HUES48 (cell line): ENCODE measurements at regions not wholly inside any gene's neighbourhood (a gene's known extent, or its start where the extent isn't known, plus 50 kb on each side); places are given as distances from the start of the nearest gene placed in this dataset.
"Not testable (repeated sequence)": the region's sequence is repeated elsewhere in the genome, so short reads cannot be mapped to it uniquely, and the experiment has no call there.

ENCODE experiments used
- H3K27ac ChIP-seq: one replicate; pipeline ENCODE4 v1.7.0; 2013; ENCODE audit warnings: low read depth, low read length, inconsistent platforms
- H3K27me3 ChIP-seq: 2 replicates; pipeline ENCODE4 v1.6.1; 2013; ENCODE audit warnings: mild to moderate bottlenecking, low read length; ENCODE audit not compliant: control insufficient read depth, insufficient read depth
- H3K36me3 ChIP-seq: 2 replicates; pipeline ENCODE4 v1.6.1; 2013; ENCODE audit warnings: low read length; ENCODE audit not compliant: control insufficient read depth, insufficient read depth
- H3K4me1 ChIP-seq: 2 replicates; pipeline ENCODE4 v1.6.1; 2013; ENCODE audit warnings: mild to moderate bottlenecking, low read length; ENCODE audit not compliant: control insufficient read depth, insufficient read depth
- H3K4me3 ChIP-seq: 2 replicates; pipeline ENCODE4 v1.5.1; 2013; ENCODE audit warnings: mild to moderate bottlenecking, low read depth, low read length
- H3K9ac ChIP-seq: 2 replicates; pipeline ENCODE4 v1.6.1; 2013; ENCODE audit warnings: mild to moderate bottlenecking, low read depth, low read length, moderate library complexity
- H3K9me3 ChIP-seq: 2 replicates; pipeline ENCODE4 v1.6.1; 2013; ENCODE audit warnings: low read length; ENCODE audit not compliant: control insufficient read depth, insufficient read depth

DNA sequence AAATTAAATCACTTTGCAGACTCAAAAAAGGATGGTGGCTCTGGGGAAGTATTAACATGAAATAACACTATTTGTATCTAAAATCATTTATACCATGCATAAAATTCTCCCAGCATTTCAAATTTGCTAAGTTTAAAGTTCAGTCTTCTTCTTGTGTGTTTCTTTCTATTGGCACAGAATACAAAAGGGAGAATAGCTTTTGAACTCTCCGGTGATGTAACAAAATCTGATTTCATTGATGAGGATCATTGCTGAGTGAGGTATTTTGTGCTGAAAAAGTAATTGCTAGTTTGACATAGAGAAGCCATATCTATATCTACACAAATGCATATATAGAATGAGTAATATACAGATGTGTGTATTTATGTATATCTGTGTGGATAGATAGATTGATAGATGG is 174.8 kb downstream of the LACC1 start:
- Histone ChIP-seq H3K27me3 (peaks cover 19% of the 10 kb centered on the region), H3K27ac (no peak overlapping the region), H3K9me3 (no peaks in the 10 kb centered on the region), H3K9ac (no peak overlapping the region), H3K4me3 (no peak overlapping the region), H3K4me1 (peaks cover 40% of the 10 kb centered on the region), H3K36me3 (no peaks in the 10 kb centered on the region)

DNA sequence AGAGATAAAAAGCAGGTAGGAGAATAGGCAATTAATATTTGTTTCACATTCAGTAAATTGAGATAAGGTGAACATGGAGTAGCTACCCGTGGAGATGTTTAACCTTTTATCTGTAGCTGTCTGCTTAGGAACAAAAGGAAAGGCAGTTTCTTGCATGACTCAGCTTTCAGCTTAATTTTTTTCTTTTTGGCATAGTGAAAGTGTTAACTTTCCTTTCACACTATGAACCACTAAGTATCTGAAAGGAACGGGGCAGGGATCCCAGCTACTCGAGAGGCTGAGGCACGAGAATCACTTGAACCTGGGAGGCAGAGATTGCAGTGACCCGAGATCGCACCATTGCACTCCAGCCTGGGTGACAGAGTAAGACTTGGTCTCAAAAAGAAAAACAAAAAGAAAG is 176.0 kb downstream of the LACC1 start:
- not testable (repeated sequence) for H3K36me3 ChIP-seq, H3K9ac ChIP-seq, H3K27ac ChIP-seq, H3K4me3 ChIP-seq, H3K9me3 ChIP-seq
- Histone ChIP-seq H3K4me1 (peaks cover 44% of the 10 kb centered on the region), H3K27me3 (peaks cover 23% of the 10 kb centered on the region)

DNA sequence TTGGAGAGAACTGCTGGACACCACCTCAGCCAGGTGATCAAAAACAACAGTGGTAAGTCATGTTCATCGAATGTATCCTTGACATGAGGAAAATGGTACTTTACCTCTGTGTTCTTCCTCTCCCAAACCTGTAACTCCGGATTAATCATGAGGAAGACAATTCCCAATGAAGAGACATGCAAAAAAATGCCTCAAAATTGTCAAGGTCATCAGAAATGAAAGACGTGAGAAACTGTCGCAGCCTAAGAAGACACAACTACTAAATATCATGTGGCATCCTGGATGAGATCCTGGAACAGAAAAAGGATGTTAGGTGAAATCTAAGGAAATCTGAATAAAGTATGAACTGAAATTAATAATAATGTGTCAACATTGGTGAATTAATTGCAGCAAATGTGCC is 178.4 kb downstream of the LACC1 start:
- Histone ChIP-seq H3K27ac (no peak overlapping the region), H3K4me1 (peaks cover 28% of the 10 kb centered on the region), H3K9ac (no peak overlapping the region), H3K36me3 (no peaks in the 10 kb centered on the region), H3K4me3 (no peak overlapping the region), H3K27me3 (peaks cover 23% of the 10 kb centered on the region), H3K9me3 (no peaks in the 10 kb centered on the region)

- no peaks in the 10 kb centered on the region for H3K9me3 ChIP-seq
- H3K36me3 ChIP-seq: no peaks in the 10 kb centered on the region
- no peak overlapping the region for H3K9ac ChIP-seq
- H3K4me3 ChIP-seq: no peak overlapping the region
- no peak overlapping the region for H3K27ac ChIP-seq
- H3K4me1 ChIP-seq: peaks cover 22% of the 10 kb centered on the region
- H3K27me3 ChIP-seq: peaks cover 23% of the 10 kb centered on the region
Observed at GRCh38 chr13:44058624-44059215, 179.0 kb downstream of the LACC1 start.

DNA sequence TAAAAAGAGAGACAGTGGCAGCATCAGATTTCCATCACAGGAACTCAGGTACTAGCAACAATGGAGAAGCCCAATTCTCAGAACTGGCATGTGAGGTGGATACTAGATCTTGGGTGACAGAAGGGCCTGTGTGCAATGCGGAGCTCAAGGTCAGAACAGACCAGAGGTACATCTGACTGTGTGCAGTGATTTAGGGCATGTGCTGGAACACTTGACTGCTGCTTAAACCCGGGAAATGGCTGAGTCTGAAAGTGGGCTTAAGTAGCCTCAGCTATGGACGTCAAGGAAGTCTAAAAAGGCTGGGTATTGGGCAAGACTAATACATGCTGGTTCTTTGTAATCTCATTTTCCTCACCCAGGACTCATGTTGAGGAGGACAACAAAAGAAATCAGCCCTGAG is 182.2 kb downstream of the LACC1 start:
- Histone ChIP-seq H3K9ac (no peak overlapping the region), H3K4me3 (no peak overlapping the region), H3K36me3 (no peaks in the 10 kb centered on the region), H3K4me1 (peaks cover 22% of the 10 kb centered on the region), H3K27ac (no peak overlapping the region), H3K27me3 (peaks cover 23% of the 10 kb centered on the region), H3K9me3 (no peaks in the 10 kb centered on the region)

GRCh38 chr13:44063467-44063866 is 183.8 kb downstream of the LACC1 start:
- Histone ChIP-seq H3K27me3 (peaks cover 15% of the 10 kb centered on the region), H3K27ac (no peak overlapping the region), H3K36me3 (no peaks in the 10 kb centered on the region), H3K9me3 (no peaks in the 10 kb centered on the region), H3K4me3 (no peak overlapping the region), H3K9ac (no peak overlapping the region), H3K4me1 (peaks cover 20% of the 10 kb centered on the region)

DNA sequence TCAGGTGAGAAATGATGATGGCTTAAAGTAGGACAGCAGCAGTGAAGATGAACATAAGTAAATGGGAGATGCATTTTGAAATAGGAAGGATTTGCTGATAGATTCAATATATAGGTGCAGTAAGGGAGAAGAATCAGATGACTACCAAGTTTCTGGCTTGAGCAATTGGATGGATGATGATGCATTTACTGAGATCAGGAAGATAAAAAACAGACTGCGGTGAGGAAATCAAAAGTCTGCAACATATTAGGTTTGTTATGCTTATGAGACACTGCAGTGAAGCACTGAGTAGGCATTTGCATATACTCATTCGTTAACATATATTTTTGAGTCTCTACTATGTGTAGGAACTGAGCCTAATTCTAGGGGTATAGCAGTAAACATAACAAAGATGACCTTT is 184.2 kb downstream of the LACC1 start:
- Histone ChIP-seq H3K9ac (no peak overlapping the region), H3K4me3 (no peak overlapping the region), H3K27me3 (peaks cover 11% of the 10 kb centered on the region), H3K27ac (no peak overlapping the region), H3K9me3 (no peaks in the 10 kb centered on the region), H3K36me3 (no peaks in the 10 kb centered on the region), H3K4me1 (peaks cover 20% of the 10 kb centered on the region)

DNA sequence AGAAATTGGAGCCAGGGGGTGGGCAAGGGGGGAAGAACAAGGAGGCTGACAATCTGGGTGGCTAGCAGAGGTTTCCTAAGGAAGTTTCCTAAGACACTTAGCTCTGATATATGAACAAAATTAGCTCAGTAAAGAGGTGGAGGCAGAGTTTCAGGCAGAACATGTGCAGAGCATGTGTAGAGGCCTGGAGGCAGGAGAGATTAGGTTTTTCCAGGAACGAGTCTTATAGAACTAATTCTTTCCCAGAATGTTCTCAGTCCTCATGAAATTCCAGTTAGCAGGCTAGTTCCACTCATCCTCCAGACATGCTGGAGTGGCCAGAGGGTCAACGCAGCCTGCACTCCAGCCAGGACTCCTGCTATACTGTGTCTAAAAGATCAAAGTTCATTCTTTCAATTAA is 184.7 kb downstream of the LACC1 start:
- H3K9ac ChIP-seq: no peak overlapping the region
- no peaks in the 10 kb centered on the region for H3K9me3 ChIP-seq
- peaks cover 6% of the 10 kb centered on the region for H3K27me3 ChIP-seq
- H3K27ac ChIP-seq: no peak overlapping the region
- H3K36me3 ChIP-seq: no peaks in the 10 kb centered on the region
- peaks cover 15% of the 10 kb centered on the region for H3K4me1 ChIP-seq
- H3K4me3 ChIP-seq: no peak overlapping the region

DNA sequence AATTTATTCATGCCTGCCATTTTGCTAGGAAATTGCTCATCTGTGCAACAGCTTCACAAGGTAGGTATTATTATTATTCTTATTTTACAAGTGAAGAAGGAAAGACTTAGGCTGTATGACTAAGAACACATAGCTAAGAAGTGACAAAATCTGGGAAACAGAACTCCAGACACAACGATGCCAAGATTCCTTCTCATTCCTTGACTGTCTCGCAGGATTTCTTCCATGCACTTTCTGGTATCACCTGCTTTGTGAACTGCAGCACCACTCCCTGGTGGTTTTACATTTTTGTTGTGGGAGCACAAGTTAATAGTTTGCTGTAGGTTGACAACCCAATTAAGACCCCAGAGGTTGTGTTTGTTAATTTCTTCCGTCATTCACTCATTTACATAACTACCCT is 188.5 kb downstream of the LACC1 start:
- Histone ChIP-seq H3K4me3 (no peak overlapping the region), H3K9me3 (peaks cover 9% of the 10 kb centered on the region), H3K9ac (no peak overlapping the region), H3K36me3 (no peaks in the 10 kb centered on the region), H3K4me1 (peaks cover 10% of the 10 kb centered on the region), H3K27ac (peak overlapping the region; percentile 42), H3K27me3 (no peaks in the 10 kb centered on the region)

GRCh38 chr13:44068737-44069136 is 189.0 kb downstream of the LACC1 start:
- Histone ChIP-seq H3K9ac (no peak overlapping the region), H3K27ac (peak overlapping the region; percentile 42), H3K9me3 (peaks cover 12% of the 10 kb centered on the region), H3K4me3 (no peak overlapping the region), H3K36me3 (no peaks in the 10 kb centered on the region), H3K27me3 (no peaks in the 10 kb centered on the region), H3K4me1 (peaks cover 10% of the 10 kb centered on the region)

- Histone ChIP-seq H3K36me3 (no peaks in the 10 kb centered on the region), H3K27me3 (no peaks in the 10 kb centered on the region), H3K27ac (no peak overlapping the region), H3K4me3 (no peak overlapping the region), H3K9ac (no peak overlapping the region), H3K9me3 (peaks cover 12% of the 10 kb centered on the region), H3K4me1 (peaks cover 12% of the 10 kb centered on the region)
Observed at GRCh38 chr13:44072536-44072935, 192.8 kb downstream of the LACC1 start.

GRCh38 chr13:44074611-44075010 is 194.9 kb downstream of the LACC1 start:
- H3K9me3 ChIP-seq: peaks cover 12% of the 10 kb centered on the region
- peaks cover 20% of the 10 kb centered on the region for H3K4me1 ChIP-seq
- no peak overlapping the region for H3K9ac ChIP-seq
- H3K27ac ChIP-seq: no peak overlapping the region
- no peak overlapping the region for H3K4me3 ChIP-seq
- no peaks in the 10 kb centered on the region for H3K27me3 ChIP-seq
- no peaks in the 10 kb centered on the region for H3K36me3 ChIP-seq
